ENCODE measurements at regions not wholly inside any gene's neighbourhood (a gene's known extent, or its start where the extent isn't known, plus 50 kb on each side); places are given as distances from the start of the nearest gene placed in this dataset.

DNA sequence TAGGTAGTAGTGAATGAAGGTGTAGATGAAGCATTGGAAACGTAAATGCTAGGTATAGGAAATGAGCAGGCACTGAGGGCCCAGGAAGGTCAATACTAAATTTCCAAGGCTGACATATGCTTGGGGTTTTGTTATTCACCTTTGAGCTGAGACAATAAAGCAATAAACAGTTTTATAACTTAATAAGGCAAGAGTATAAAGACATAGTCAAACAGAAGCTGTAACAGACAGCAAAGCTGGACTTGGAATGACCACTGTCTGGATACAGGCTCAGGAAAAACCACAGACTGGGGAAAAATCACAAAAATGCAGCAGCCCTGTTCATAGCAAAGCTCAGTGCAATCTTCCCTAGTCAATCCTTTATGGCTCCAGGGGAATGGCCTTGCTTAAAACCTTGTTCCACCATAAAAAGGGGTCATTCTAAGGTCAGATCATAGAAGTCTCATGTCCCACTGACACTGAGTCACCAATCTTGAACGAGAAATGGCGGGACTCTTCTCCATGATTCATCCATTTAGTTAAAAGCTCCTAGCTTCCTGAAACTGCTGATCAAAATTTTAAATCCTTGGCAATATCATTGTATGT is 493.3 kb downstream of the CMPK2 start (continued):
- TF ChIP-seq, protein P1, sequence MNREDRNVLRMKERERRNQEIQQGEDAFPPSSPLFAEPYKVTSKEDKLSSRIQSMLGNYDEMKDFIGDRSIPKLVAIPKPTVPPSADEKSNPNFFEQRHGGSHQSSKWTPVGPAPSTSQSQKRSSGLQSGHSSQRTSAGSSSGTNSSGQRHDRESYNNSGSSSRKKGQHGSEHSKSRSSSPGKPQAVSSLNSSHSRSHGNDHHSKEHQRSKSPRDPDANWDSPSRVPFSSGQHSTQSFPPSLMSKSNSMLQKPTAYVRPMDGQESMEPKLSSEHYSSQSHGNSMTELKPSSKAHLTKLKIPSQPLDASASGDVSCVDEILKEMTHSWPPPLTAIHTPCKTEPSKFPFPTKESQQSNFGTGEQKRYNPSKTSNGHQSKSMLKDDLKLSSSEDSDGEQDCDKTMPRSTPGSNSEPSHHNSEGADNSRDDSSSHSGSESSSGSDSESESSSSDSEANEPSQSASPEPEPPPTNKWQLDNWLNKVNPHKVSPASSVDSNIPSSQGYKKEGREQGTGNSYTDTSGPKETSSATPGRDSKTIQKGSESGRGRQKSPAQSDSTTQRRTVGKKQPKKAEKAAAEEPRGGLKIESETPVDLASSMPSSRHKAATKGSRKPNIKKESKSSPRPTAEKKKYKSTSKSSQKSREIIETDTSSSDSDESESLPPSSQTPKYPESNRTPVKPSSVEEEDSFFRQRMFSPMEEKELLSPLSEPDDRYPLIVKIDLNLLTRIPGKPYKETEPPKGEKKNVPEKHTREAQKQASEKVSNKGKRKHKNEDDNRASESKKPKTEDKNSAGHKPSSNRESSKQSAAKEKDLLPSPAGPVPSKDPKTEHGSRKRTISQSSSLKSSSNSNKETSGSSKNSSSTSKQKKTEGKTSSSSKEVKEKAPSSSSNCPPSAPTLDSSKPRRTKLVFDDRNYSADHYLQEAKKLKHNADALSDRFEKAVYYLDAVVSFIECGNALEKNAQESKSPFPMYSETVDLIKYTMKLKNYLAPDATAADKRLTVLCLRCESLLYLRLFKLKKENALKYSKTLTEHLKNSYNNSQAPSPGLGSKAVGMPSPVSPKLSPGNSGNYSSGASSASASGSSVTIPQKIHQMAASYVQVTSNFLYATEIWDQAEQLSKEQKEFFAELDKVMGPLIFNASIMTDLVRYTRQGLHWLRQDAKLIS (CRISPR knock-in tag; IDR thresholded peaks at IDR 0.05; ENCODE audit: borderline replicate concordance): no peak
- TF ChIP-seq SOX15 (CRISPR knock-in tag; IDR thresholded peaks at IDR 0.05) (no peak), ZNF671 (CRISPR knock-in tag; IDR thresholded peaks at IDR 0.05) (no peak), OVOL2 (CRISPR knock-in tag; IDR thresholded peaks at IDR 0.05; ENCODE audit: borderline replicate concordance) (no peak)
- TF ChIP-seq, protein P2, sequence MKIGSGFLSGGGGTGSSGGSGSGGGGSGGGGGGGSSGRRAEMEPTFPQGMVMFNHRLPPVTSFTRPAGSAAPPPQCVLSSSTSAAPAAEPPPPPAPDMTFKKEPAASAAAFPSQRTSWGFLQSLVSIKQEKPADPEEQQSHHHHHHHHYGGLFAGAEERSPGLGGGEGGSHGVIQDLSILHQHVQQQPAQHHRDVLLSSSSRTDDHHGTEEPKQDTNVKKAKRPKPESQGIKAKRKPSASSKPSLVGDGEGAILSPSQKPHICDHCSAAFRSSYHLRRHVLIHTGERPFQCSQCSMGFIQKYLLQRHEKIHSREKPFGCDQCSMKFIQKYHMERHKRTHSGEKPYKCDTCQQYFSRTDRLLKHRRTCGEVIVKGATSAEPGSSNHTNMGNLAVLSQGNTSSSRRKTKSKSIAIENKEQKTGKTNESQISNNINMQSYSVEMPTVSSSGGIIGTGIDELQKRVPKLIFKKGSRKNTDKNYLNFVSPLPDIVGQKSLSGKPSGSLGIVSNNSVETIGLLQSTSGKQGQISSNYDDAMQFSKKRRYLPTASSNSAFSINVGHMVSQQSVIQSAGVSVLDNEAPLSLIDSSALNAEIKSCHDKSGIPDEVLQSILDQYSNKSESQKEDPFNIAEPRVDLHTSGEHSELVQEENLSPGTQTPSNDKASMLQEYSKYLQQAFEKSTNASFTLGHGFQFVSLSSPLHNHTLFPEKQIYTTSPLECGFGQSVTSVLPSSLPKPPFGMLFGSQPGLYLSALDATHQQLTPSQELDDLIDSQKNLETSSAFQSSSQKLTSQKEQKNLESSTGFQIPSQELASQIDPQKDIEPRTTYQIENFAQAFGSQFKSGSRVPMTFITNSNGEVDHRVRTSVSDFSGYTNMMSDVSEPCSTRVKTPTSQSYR (CRISPR knock-in tag; IDR thresholded peaks at IDR 0.05): no peak
- TF ChIP-seq, protein P3, sequence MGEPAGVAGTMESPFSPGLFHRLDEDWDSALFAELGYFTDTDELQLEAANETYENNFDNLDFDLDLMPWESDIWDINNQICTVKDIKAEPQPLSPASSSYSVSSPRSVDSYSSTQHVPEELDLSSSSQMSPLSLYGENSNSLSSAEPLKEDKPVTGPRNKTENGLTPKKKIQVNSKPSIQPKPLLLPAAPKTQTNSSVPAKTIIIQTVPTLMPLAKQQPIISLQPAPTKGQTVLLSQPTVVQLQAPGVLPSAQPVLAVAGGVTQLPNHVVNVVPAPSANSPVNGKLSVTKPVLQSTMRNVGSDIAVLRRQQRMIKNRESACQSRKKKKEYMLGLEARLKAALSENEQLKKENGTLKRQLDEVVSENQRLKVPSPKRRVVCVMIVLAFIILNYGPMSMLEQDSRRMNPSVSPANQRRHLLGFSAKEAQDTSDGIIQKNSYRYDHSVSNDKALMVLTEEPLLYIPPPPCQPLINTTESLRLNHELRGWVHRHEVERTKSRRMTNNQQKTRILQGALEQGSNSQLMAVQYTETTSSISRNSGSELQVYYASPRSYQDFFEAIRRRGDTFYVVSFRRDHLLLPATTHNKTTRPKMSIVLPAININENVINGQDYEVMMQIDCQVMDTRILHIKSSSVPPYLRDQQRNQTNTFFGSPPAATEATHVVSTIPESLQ (CRISPR knock-in tag; IDR thresholded peaks at IDR 0.05): no peak

DNA sequence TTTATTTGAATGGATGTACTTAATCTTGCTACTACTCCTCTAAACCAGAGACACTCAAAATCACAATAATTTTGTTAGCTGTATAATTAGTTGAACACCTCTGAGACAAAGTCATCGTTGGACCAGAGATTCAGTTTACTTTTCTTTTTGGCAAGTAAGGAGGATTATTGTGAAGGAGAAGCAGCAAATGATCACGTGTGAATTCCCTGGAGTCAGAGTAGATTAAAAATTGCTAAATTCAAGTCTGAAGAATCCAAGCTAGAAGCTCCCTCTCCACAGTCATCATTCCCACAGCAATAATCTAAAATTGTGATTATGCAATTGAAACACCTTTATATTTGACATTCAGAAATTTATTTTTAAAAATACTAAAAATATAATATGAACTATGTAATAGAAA is 484.4 kb downstream of the CMPK2 start:
- ATAC-seq (no peak), DNase-seq (ENCODE audit: low spot score) (no peak)
- no peaks in the 10 kb centered on the region for H3K4me1 Mint-ChIP-seq
- H3K27me3 Mint-ChIP-seq (ENCODE audit: low read depth): peaks cover 5% of the 10 kb centered on the region; the same call in 1 of the 2 replicates
- POLR2A ChIA-PET: no interaction called here
- H3K9me3 Mint-ChIP-seq: peaks cover 79% of the 10 kb centered on the region
- H3K27ac Mint-ChIP-seq: no peak overlapping the region
- CTCF ChIA-PET: no interaction called here
- peaks cover 68% of the 10 kb centered on the region for H3K36me3 Mint-ChIP-seq
- H3K4me3 Mint-ChIP-seq: no peak overlapping the region
- TF ChIP-seq, protein P4, sequence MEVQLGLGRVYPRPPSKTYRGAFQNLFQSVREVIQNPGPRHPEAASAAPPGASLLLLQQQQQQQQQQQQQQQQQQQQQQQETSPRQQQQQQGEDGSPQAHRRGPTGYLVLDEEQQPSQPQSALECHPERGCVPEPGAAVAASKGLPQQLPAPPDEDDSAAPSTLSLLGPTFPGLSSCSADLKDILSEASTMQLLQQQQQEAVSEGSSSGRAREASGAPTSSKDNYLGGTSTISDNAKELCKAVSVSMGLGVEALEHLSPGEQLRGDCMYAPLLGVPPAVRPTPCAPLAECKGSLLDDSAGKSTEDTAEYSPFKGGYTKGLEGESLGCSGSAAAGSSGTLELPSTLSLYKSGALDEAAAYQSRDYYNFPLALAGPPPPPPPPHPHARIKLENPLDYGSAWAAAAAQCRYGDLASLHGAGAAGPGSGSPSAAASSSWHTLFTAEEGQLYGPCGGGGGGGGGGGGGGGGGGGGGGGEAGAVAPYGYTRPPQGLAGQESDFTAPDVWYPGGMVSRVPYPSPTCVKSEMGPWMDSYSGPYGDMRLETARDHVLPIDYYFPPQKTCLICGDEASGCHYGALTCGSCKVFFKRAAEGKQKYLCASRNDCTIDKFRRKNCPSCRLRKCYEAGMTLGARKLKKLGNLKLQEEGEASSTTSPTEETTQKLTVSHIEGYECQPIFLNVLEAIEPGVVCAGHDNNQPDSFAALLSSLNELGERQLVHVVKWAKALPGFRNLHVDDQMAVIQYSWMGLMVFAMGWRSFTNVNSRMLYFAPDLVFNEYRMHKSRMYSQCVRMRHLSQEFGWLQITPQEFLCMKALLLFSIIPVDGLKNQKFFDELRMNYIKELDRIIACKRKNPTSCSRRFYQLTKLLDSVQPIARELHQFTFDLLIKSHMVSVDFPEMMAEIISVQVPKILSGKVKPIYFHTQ (CRISPR knock-in tag; IDR thresholded peaks at IDR 0.05): no peak
- TF ChIP-seq ZBTB21 (CRISPR knock-in tag; IDR thresholded peaks at IDR 0.05; ENCODE audit: borderline replicate concordance) (no peak), TP53 (CRISPR knock-in tag; IDR thresholded peaks at IDR 0.05) (no peak), EMX1 (CRISPR knock-in tag; IDR thresholded peaks at IDR 0.05) (no peak), NR2C2 (CRISPR knock-in tag; IDR thresholded peaks at IDR 0.05) (no peak), ZNF416 (CRISPR knock-in tag; IDR thresholded peaks at IDR 0.05) (no peak), ZNF396 (CRISPR knock-in tag; IDR thresholded peaks at IDR 0.05; ENCODE audit: borderline replicate concordance) (no peak), CREM (CRISPR knock-in tag; IDR thresholded peaks at IDR 0.05) (no peak), TCF7 (CRISPR knock-in tag; IDR thresholded peaks at IDR 0.05; ENCODE audit: low read depth) (no peak)
- TF ChIP-seq, protein P5, sequence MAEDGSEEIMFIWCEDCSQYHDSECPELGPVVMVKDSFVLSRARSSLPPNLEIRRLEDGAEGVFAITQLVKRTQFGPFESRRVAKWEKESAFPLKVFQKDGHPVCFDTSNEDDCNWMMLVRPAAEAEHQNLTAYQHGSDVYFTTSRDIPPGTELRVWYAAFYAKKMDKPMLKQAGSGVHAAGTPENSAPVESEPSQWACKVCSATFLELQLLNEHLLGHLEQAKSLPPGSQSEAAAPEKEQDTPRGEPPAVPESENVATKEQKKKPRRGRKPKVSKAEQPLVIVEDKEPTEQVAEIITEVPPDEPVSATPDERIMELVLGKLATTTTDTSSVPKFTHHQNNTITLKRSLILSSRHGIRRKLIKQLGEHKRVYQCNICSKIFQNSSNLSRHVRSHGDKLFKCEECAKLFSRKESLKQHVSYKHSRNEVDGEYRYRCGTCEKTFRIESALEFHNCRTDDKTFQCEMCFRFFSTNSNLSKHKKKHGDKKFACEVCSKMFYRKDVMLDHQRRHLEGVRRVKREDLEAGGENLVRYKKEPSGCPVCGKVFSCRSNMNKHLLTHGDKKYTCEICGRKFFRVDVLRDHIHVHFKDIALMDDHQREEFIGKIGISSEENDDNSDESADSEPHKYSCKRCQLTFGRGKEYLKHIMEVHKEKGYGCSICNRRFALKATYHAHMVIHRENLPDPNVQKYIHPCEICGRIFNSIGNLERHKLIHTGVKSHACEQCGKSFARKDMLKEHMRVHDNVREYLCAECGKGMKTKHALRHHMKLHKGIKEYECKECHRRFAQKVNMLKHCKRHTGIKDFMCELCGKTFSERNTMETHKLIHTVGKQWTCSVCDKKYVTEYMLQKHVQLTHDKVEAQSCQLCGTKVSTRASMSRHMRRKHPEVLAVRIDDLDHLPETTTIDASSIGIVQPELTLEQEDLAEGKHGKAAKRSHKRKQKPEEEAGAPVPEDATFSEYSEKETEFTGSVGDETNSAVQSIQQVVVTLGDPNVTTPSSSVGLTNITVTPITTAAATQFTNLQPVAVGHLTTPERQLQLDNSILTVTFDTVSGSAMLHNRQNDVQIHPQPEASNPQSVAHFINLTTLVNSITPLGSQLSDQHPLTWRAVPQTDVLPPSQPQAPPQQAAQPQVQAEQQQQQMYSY (CRISPR knock-in tag; IDR thresholded peaks at IDR 0.05): no peak
- TF ChIP-seq, protein P3 (CRISPR knock-in tag; IDR thresholded peaks at IDR 0.05): no peak
- TF ChIP-seq, protein P6, sequence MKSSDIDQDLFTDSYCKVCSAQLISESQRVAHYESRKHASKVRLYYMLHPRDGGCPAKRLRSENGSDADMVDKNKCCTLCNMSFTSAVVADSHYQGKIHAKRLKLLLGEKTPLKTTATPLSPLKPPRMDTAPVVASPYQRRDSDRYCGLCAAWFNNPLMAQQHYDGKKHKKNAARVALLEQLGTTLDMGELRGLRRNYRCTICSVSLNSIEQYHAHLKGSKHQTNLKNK (CRISPR knock-in tag; IDR thresholded peaks at IDR 0.05): no peak
- TF ChIP-seq, protein P7, sequence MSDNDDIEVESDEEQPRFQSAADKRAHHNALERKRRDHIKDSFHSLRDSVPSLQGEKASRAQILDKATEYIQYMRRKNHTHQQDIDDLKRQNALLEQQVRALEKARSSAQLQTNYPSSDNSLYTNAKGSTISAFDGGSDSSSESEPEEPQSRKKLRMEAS (CRISPR knock-in tag; IDR thresholded peaks at IDR 0.05): no peak

Measured in WTC11 (cell line).